ENCODE measurements at regions not wholly inside any gene's neighbourhood (a gene's known extent, or its start where the extent isn't known, plus 50 kb on each side); places are given as distances from the start of the nearest gene placed in this dataset.

GRCh38 chr13:44873461-44873860 is 115.8 kb downstream of the NUFIP1 start:
- H3K4me3 ChIP-seq (ENCODE audit: low read depth, low read length): no peak overlapping the region
- no peak for TF ChIP-seq CTCF (IDR thresholded peaks at IDR 0.05; ENCODE audit: low read depth, low read length)
- no peak for DNase-seq (ENCODE audit: low read depth, low spot score)
- in situ Hi-C loops (cut with HindIII; ENCODE audit: low sequenced_read_pairs): no loop called here

- DNase-seq (ENCODE audit: low read depth, low spot score): no peak
- H3K4me3 ChIP-seq (ENCODE audit: low read depth, low read length): no peak overlapping the region
- no peak for TF ChIP-seq CTCF (IDR thresholded peaks at IDR 0.05; ENCODE audit: low read depth, low read length)
- in situ Hi-C loops (cut with HindIII; ENCODE audit: low sequenced_read_pairs): no loop called here
These were observed 116.5 kb downstream of the NUFIP1 start for GRCh38 chr13:44872751-44873150.

GRCh38 chr13:44870456-44870929 is 118.8 kb downstream of the NUFIP1 start:
- in situ Hi-C loops (cut with HindIII; ENCODE audit: low sequenced_read_pairs): no loop called here
- H3K4me3 ChIP-seq (ENCODE audit: low read depth, low read length): no peak overlapping the region
- DNase-seq (ENCODE audit: low read depth, low spot score): no peak
- TF ChIP-seq CTCF (IDR thresholded peaks at IDR 0.05; ENCODE audit: low read depth, low read length): no peak

- no peak overlapping the region for H3K4me3 ChIP-seq (ENCODE audit: low read depth, low read length)
These were observed 120.1 kb downstream of the NUFIP1 start for GRCh38 chr13:44869167-44869566.

GRCh38 chr13:44868397-44868796 is 120.9 kb downstream of the NUFIP1 start:
- in situ Hi-C loops (cut with HindIII; ENCODE audit: low sequenced_read_pairs): no loop called here
- no peak for DNase-seq (ENCODE audit: low read depth, low spot score)
- TF ChIP-seq CTCF (IDR thresholded peaks at IDR 0.05; ENCODE audit: low read depth, low read length): no peak
- no peak overlapping the region for H3K4me3 ChIP-seq (ENCODE audit: low read depth, low read length)

More at GRCh38 chr13:44869167-44869566, 120.1 kb downstream of the NUFIP1 start:
- no peak for TF ChIP-seq CTCF (IDR thresholded peaks at IDR 0.05; ENCODE audit: low read depth, low read length)
- DNase-seq (ENCODE audit: low read depth, low spot score): no peak
- in situ Hi-C loops (cut with HindIII; ENCODE audit: low sequenced_read_pairs): no loop called here

- in situ Hi-C loops (cut with HindIII; ENCODE audit: low sequenced_read_pairs): no loop called here
- TF ChIP-seq CTCF (IDR thresholded peaks at IDR 0.05; ENCODE audit: low read depth, low read length): no peak
- H3K4me3 ChIP-seq (ENCODE audit: low read depth, low read length): no peak overlapping the region
- no peak for DNase-seq (ENCODE audit: low read depth, low spot score)
These were observed 121.4 kb downstream of the NUFIP1 start for GRCh38 chr13:44867825-44868224.

GRCh38 chr13:44866411-44866911 is 122.8 kb downstream of the NUFIP1 start:
- in situ Hi-C loops (cut with HindIII; ENCODE audit: low sequenced_read_pairs): no loop called here
- H3K4me3 ChIP-seq (ENCODE audit: low read depth, low read length): no peak overlapping the region
- no peak for DNase-seq (ENCODE audit: low read depth, low spot score)
- no peak for TF ChIP-seq CTCF (IDR thresholded peaks at IDR 0.05; ENCODE audit: low read depth, low read length)
